Right atrium auricular region (tissue), 2 donors: ENCODE measurements at regions not wholly inside any gene's neighbourhood (a gene's known extent, or its start where the extent isn't known, plus 50 kb on each side); places are given as distances from the start of the nearest gene placed in this dataset.

Experiments
- DNase-seq: peaks from one replicate; pipeline ENCODE4 v3.0.0-alpha.2; 2019; ENCODE audit warnings: low spot score
- H3K27ac ChIP-seq, 2 donors: fragments of 200-600 bp; sonication (generic); 1 replicate in 1 of 2; 2 replicates in 1 of 2; pipeline ENCODE4 v1.5.1; 2016 to 2019
- H3K27me3 ChIP-seq, 2 donors: fragments of 200-600 bp; sonication (generic); one replicate each; pipeline versions ENCODE4 v1.5.1 to v1.6.0; 2017 to 2019
- H3K36me3 ChIP-seq: fragments of 200-600 bp; sonication (generic); one replicate; pipeline ENCODE4 v1.5.1; 2016
- H3K4me1 ChIP-seq, 2 donors: fragments of 200-600 bp; sonication (generic); one replicate each; pipeline versions ENCODE4 v1.5.1 to v1.6.0; 2017 to 2019
- H3K4me3 ChIP-seq, 2 donors: fragments of 200-600 bp; sonication (generic); 1 replicate in 1 of 2; 2 replicates in 1 of 2; pipeline ENCODE4 v1.5.1; 2017 to 2019; ENCODE audit warnings: mild to moderate bottlenecking in 1 of 2, moderate library complexity in 1 of 2
- H3K9me3 ChIP-seq, 2 donors: fragments of 200-600 bp; sonication (generic); one replicate each; pipeline ENCODE4 v1.5.1; 2019
- TF ChIP-seq, protein P1 (sequence below), 2 donors: fragments of 200-600 bp; sonication (generic); IDR thresholded peaks; one replicate each; pipeline ENCODE4 v1.5.1; 2019; ENCODE audit warnings: antibody characterized with exemption in 2 of 2

- TF ChIP-seq, protein P1, sequence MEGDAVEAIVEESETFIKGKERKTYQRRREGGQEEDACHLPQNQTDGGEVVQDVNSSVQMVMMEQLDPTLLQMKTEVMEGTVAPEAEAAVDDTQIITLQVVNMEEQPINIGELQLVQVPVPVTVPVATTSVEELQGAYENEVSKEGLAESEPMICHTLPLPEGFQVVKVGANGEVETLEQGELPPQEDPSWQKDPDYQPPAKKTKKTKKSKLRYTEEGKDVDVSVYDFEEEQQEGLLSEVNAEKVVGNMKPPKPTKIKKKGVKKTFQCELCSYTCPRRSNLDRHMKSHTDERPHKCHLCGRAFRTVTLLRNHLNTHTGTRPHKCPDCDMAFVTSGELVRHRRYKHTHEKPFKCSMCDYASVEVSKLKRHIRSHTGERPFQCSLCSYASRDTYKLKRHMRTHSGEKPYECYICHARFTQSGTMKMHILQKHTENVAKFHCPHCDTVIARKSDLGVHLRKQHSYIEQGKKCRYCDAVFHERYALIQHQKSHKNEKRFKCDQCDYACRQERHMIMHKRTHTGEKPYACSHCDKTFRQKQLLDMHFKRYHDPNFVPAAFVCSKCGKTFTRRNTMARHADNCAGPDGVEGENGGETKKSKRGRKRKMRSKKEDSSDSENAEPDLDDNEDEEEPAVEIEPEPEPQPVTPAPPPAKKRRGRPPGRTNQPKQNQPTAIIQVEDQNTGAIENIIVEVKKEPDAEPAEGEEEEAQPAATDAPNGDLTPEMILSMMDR (IDR thresholded peaks at IDR 0.05), result no peak
- no peak for DNase-seq
- Histone ChIP-seq H3K9me3 (no peaks in the 10 kb centered on the region), H3K4me3 (no peak overlapping the region), H3K36me3 (no peaks in the 10 kb centered on the region), H3K4me1 (no peaks in the 10 kb centered on the region), H3K27ac (no peak overlapping the region), H3K27me3 (no peaks in the 10 kb centered on the region)
These were observed 139.4 kb upstream of the TSC22D2 start for GRCh38 chr3:150268426-150269391.

DNA sequence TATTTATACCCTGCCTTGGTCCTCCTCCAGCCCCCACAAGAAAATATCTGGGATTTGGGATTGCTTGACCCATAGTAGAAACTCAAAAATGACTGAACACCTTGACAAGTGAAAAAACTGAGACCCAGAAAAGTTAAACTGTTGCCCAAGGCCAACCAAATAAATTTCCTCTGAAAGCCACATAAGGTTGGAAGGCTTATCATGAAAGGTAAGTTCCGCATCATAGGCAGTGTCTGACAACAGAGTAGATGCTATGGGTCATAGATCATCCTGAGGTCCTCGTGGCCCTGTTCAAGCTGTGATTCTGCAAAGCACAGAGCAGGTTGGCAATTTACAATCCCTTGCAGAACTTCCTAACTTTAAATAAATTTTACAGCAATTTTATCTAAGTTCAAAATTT, 140.8 kb upstream of the TSC22D2 start:
- TF ChIP-seq, protein P1 (IDR thresholded peaks at IDR 0.05), result no peak

GRCh38 chr3:150265305-150265704, 142.8 kb upstream of the TSC22D2 start:
- TF ChIP-seq, protein P1 (IDR thresholded peaks at IDR 0.05), result no peak
- Histone ChIP-seq H3K27me3 (no peaks in the 10 kb centered on the region), H3K27ac (no peak overlapping the region), H3K4me3 (no peak overlapping the region), H3K4me1 (no peaks in the 10 kb centered on the region), H3K9me3 (no peaks in the 10 kb centered on the region), H3K36me3 (no peaks in the 10 kb centered on the region)
- no peak for DNase-seq

More for the DNA sequence above, 140.8 kb upstream of the TSC22D2 start:
- H3K27ac ChIP-seq, result no peak overlapping the region
- H3K36me3 ChIP-seq, result no peaks in the 10 kb centered on the region
- H3K4me1 ChIP-seq, result no peaks in the 10 kb centered on the region
- no peaks in the 10 kb centered on the region for H3K9me3 ChIP-seq
- H3K4me3 ChIP-seq, result no peak overlapping the region
- no peaks in the 10 kb centered on the region for H3K27me3 ChIP-seq
- no peak for DNase-seq

GRCh38 chr3:150264561-150265279, 143.4 kb upstream of the TSC22D2 start:
- H3K4me1 ChIP-seq, result no peaks in the 10 kb centered on the region
- no peaks in the 10 kb centered on the region for H3K9me3 ChIP-seq
- H3K36me3 ChIP-seq, result no peaks in the 10 kb centered on the region
- no peak overlapping the region for H3K27ac ChIP-seq
- TF ChIP-seq, protein P1 (IDR thresholded peaks at IDR 0.05), result no peak
- no peak for DNase-seq
- no peaks in the 10 kb centered on the region for H3K27me3 ChIP-seq
- H3K4me3 ChIP-seq, result no peak overlapping the region

DNA sequence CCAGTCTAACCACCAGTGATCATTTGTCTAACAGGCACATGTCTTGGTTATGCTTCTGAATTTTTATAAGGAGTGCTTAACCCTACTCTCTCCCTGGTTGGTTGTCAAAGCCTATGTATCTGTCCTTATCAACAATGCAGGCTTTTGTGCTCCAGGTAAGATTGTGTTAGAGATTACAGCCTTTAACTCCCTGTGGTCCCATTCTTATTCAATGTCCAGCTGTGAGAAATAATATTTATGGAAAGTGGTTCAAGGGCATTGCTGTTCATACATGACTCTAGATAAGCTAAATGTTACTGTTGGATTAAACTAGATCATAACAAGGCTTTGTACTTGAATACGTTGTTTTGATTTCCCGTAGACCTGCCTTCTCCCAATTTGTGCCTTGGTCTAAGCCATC, 146.1 kb upstream of the TSC22D2 start:
- Histone ChIP-seq H3K4me3 (no peak overlapping the region), H3K36me3 (no peaks in the 10 kb centered on the region), H3K27me3 (no peaks in the 10 kb centered on the region), H3K9me3 (no peaks in the 10 kb centered on the region), H3K27ac (no peak overlapping the region), H3K4me1 (no peaks in the 10 kb centered on the region)
- no peak for DNase-seq
- TF ChIP-seq, protein P1 (IDR thresholded peaks at IDR 0.05), result no peak
